WTC11 (cell line): ENCODE measurements at regions not wholly inside any gene's neighbourhood (a gene's known extent, or its start where the extent isn't known, plus 50 kb on each side); places are given as distances from the start of the nearest gene placed in this dataset.

Experiments
- ATAC-seq: fragments of 200-7000 bp; cut with Tn5 transposase; 2 replicates; pipeline ENCODE4 v1.10.0; 2021; ENCODE audit warnings: mild to moderate bottlenecking, moderate library complexity
- CTCF ChIA-PET: fragments of 300-600 bp; sonication (Branson Sonifier 250); formaldehyde crosslinking; loops from one replicate; lab custom pipeline; 2021; ENCODE audit warnings: antibody characterized with exemption; lab: Charles Lee
- POLR2A ChIA-PET: fragments of 350-600 bp; sonication (Branson Sonifier 250); formaldehyde crosslinking; loops from one replicate; lab custom pipeline; 2021; ENCODE audit warnings: antibody characterized with exemption; lab: Charles Lee
- DNase-seq: peaks from one replicate; pipeline ENCODE4 v3.0.0; 2021; ENCODE audit warnings: low spot score
- H3K27ac Mint-ChIP-seq: 2 replicates; pipeline ENCODE4 v1.8.0; 2021; ENCODE audit warnings: mixed read lengths
- H3K27me3 Mint-ChIP-seq: 2 replicates; pipeline ENCODE4 v1.8.0; 2021; ENCODE audit warnings: low read depth, mild to moderate bottlenecking, moderate library complexity, mixed read lengths
- H3K36me3 Mint-ChIP-seq: 2 replicates; pipeline ENCODE4 v1.8.0; 2021; ENCODE audit warnings: mixed read lengths
- H3K4me1 Mint-ChIP-seq: 2 replicates; pipeline ENCODE4 v1.8.0; 2022; ENCODE audit warnings: mixed read lengths
- H3K4me3 Mint-ChIP-seq: 2 replicates; pipeline ENCODE4 v1.8.0; 2021; ENCODE audit warnings: mild to moderate bottlenecking, moderate library complexity, mixed read lengths
- H3K9me3 Mint-ChIP-seq: 2 replicates; pipeline ENCODE4 v1.8.0; 2021; ENCODE audit warnings: mixed read lengths
- E2F1 ChIP-seq: sonication (generic); formaldehyde crosslinking; IDR thresholded peaks from 2 replicates; pipeline ENCODE4 v1.8.0; 2022; ENCODE audit warnings: mild to moderate bottlenecking, missing genetic modification reagents
- E2F4 ChIP-seq: sonication (generic); formaldehyde crosslinking; IDR thresholded peaks from 2 replicates; pipeline ENCODE4 v1.8.1; 2022; ENCODE audit warnings: low read depth, mild to moderate bottlenecking, moderate library complexity, missing genetic modification reagents, borderline replicate concordance
- E2F5 ChIP-seq: sonication (generic); formaldehyde crosslinking; IDR thresholded peaks from 2 replicates; pipeline ENCODE4 v1.8.1; 2022; ENCODE audit warnings: mild to moderate bottlenecking, moderate library complexity, missing genetic modification reagents
- ELF4 ChIP-seq: sonication (generic); formaldehyde crosslinking; IDR thresholded peaks from 2 replicates; pipeline ENCODE4 v1.8.1; 2022; ENCODE audit warnings: low read depth, mild to moderate bottlenecking, moderate library complexity, missing genetic modification reagents
- ESRRA ChIP-seq: sonication (generic); formaldehyde crosslinking; IDR thresholded peaks from 2 replicates; pipeline ENCODE4 v1.8.1; 2022; ENCODE audit warnings: mild to moderate bottlenecking, missing genetic modification reagents, borderline replicate concordance
- ETV6 ChIP-seq: sonication (generic); formaldehyde crosslinking; IDR thresholded peaks from 2 replicates; pipeline ENCODE4 v1.8.1; 2022; ENCODE audit warnings: mild to moderate bottlenecking, missing genetic modification reagents
- FOXK1 ChIP-seq: sonication (generic); formaldehyde crosslinking; IDR thresholded peaks from 2 replicates; pipeline ENCODE4 v1.8.0; 2022; ENCODE audit warnings: mild to moderate bottlenecking, moderate library complexity, missing genetic modification reagents
- FOXP1 ChIP-seq: sonication (generic); formaldehyde crosslinking; IDR thresholded peaks from 2 replicates; pipeline ENCODE4 v1.8.0; 2022; ENCODE audit warnings: missing genetic modification reagents, mild to moderate bottlenecking, moderate library complexity, borderline replicate concordance
- GABPB1 ChIP-seq: sonication (generic); formaldehyde crosslinking; IDR thresholded peaks from 2 replicates; pipeline ENCODE4 v1.8.1; 2023; ENCODE audit warnings: mild to moderate bottlenecking, missing genetic modification reagents
- JAZF1 ChIP-seq: fragments of 250-450 bp; sonication (Bioruptor Pico); IDR thresholded peaks from 2 replicates; pipeline ENCODE4 v1.9.0; 2021; ENCODE audit warnings: moderate library complexity, mild to moderate bottlenecking, inconsistent platforms
- NFYB ChIP-seq: sonication (generic); formaldehyde crosslinking; conservative IDR thresholded peaks from 2 replicates; pipeline ENCODE4 v1.8.0; 2022; ENCODE audit warnings: low read depth, missing genetic modification reagents
- NR1H2 ChIP-seq: sonication (generic); formaldehyde crosslinking; IDR thresholded peaks from 2 replicates; pipeline ENCODE4 v1.9.0; 2021; ENCODE audit warnings: mild to moderate bottlenecking, moderate library complexity, missing genetic modification reagents
- TCF7 ChIP-seq: sonication (generic); formaldehyde crosslinking; IDR thresholded peaks from 2 replicates; pipeline ENCODE4 v1.8.0; 2022; ENCODE audit warnings: mild to moderate bottlenecking, low read depth, missing genetic modification reagents, moderate library complexity
- ZMAT4 ChIP-seq: fragments of 250-450 bp; sonication (Bioruptor Pico); IDR thresholded peaks from 2 replicates; pipeline ENCODE4 v1.9.0; 2021; ENCODE audit warnings: mild to moderate bottlenecking
- ZNF219 ChIP-seq: sonication (generic); formaldehyde crosslinking; IDR thresholded peaks from 2 replicates; pipeline ENCODE4 v1.8.0; 2023; ENCODE audit warnings: missing genetic modification reagents, mild to moderate bottlenecking, borderline replicate concordance
- ZNF232 ChIP-seq: sonication (generic); formaldehyde crosslinking; IDR thresholded peaks from 2 replicates; pipeline ENCODE4 v1.8.0; 2022; ENCODE audit warnings: mild to moderate bottlenecking, missing genetic modification reagents
- ZNF396 ChIP-seq: fragments of 250-450 bp; sonication (Bioruptor Pico); IDR thresholded peaks from 2 replicates; pipeline ENCODE4 v1.8.0; 2021; ENCODE audit warnings: mild to moderate bottlenecking, moderate library complexity, borderline replicate concordance
- ZNF423 ChIP-seq: fragments of 250-450 bp; sonication (Bioruptor Pico); IDR thresholded peaks from 2 replicates; pipeline ENCODE4 v2.1.2; 2022; ENCODE audit warnings: mild to moderate bottlenecking, moderate library complexity
- TF ChIP-seq, protein P1 (sequence below): fragments of 250-450 bp; sonication (Bioruptor Pico); conservative IDR thresholded peaks from 2 replicates; pipeline ENCODE4 v1.9.0; 2021; ENCODE audit warnings: mild to moderate bottlenecking
- TF ChIP-seq, protein P2 (sequence below): sonication (generic); formaldehyde crosslinking; IDR thresholded peaks from 2 replicates; pipeline ENCODE4 v1.8.1; 2023; ENCODE audit warnings: mild to moderate bottlenecking, missing genetic modification reagents
- TF ChIP-seq, protein P3 (sequence below): sonication (generic); formaldehyde crosslinking; IDR thresholded peaks from 2 replicates; pipeline ENCODE4 v1.8.1; 2023; ENCODE audit warnings: mild to moderate bottlenecking, moderate library complexity, missing genetic modification reagents

DNA sequence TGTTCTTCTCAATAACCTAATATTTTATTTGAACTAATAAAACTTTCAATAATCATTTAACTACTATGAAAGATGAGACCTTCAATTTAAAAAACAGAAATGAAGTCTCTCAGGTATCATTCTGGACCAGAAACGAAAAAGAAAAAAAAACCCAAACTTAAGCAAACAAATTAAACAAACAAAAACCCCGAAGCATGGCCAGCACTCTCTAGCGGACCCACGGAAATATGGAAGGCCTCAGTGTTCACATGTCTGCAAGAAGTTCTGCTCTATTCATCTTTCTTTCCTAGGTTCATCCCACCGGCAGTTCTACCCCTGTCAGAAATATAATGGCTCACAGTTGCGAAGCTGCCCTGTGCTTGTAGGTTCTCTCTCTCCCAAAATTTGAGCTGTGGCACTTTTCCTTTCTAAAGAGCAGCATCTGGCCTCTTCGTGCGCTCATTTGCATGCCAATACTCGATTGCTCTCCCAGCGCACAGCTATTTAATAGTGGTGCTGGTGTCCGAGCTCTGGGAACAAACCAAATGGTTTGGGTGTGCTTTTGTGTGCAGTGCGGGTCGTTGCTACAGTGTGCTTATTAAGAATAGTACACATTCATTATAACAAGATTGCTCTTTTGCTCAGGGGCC, 129.0 kb upstream of the ZEB2 start:
- peak; percentile 87 for ATAC-seq
- no peaks in the 10 kb centered on the region for H3K36me3 Mint-ChIP-seq
- peak overlapping the region; percentile 27 for H3K4me3 Mint-ChIP-seq
- no peaks in the 10 kb centered on the region for H3K27me3 Mint-ChIP-seq
- no peaks in the 10 kb centered on the region for H3K9me3 Mint-ChIP-seq
- TF ChIP-seq ZNF396 (no peak), NFYB (CRISPR knock-in tag) (no peak)
- DNase-seq, result peak; percentile 24
- POLR2A ChIA-PET, result interaction anchor here (0.5 to 0.7 kb wide), 2 partner anchors 11 to 56 kb away, joined by 3 read pairs; no protein-coding TSS in a partner anchor
- CTCF ChIA-PET, result interaction anchor here (1.0 kb wide), 1 partner anchor 200 kb away, joined by 3 read pairs; no protein-coding TSS in a partner anchor
- peaks cover 28% of the 10 kb centered on the region for H3K4me1 Mint-ChIP-seq
- peak overlapping the region; percentile 45 for H3K27ac Mint-ChIP-seq

DNA sequence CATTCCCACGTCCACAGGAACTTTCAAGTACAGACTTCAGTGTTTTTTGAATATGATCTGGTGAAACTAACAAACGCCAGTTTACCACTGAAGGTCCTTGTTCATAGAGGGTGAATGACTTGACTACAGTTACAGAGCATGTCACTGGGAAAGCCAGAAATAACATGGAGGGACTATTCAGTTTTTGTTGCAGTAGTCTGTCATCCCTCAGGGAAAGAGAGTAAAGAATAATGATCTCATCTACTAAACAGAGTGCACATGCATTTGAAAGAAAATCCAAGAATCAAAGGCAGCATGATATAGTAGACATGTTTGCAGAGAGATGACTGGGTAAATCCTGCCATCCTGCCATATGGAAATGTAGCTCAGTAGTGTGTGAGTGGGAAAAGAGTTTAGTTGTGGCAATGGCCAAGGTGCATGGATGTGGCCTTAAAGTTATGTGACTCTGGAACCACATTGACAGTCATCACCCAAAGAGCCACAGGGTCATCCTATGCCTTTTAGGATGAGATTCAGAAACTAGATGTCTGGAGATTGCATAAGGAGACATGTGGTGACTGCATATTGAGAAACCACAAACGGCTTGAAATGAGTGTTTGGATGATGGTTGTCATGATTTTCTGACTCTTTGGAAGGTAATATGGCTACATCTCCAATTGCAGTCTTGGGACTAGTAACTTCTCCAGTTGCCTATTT, 125.3 kb upstream of the ZEB2 start:
- TF ChIP-seq ZNF219 (CRISPR knock-in tag) (no peak), ZMAT4 (CRISPR knock-in tag) (no peak), ZNF396 (no peak), ELF4 (no peak), E2F4 (no peak), JAZF1 (CRISPR knock-in tag) (no peak), NR1H2 (CRISPR knock-in tag) (no peak), ETV6 (no peak), ESRRA (CRISPR knock-in tag) (no peak), FOXP1 (CRISPR knock-in tag) (no peak), FOXK1 (no peak), E2F5 (no peak), GABPB1 (no peak), E2F1 (CRISPR knock-in tag) (no peak), TCF7 (CRISPR knock-in tag) (no peak), ZNF423 (CRISPR knock-in tag) (no peak), ZNF232 (CRISPR knock-in tag) (no peak)
- TF ChIP-seq, protein P1, sequence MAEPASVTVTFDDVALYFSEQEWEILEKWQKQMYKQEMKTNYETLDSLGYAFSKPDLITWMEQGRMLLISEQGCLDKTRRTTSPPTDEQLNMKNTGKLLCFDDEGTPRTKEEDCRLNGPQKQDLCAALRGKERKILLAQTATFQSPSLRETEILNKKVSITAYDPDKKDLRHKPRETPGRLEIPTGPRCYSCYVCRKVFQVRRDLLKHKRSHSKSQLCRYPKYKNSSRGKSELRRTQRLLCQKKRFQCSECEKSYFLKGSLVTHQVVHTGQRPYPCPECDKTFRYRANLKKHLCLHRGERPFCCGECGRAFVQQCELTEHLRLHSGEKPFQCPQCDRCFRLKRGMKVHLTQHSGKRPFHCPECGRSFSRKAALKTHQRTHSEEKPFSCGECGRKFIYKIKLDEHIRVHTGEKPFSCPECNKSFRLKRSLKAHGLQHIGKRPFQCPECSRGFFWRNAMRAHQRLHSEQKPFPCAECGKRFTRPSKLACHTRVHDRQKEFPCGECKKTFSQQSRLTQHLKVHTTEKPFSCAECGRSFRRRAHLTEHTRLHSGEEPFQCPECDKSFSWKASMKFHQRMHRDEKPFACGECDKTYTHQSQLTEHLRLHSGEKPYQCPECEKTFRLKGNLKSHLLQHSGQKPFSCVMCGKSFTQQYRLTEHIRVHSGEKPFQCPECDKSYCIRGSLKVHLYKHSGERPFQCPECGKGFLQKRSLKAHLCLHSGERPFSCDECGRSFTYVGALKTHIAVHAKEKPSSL (CRISPR knock-in tag), result no peak
- TF ChIP-seq, protein P2, sequence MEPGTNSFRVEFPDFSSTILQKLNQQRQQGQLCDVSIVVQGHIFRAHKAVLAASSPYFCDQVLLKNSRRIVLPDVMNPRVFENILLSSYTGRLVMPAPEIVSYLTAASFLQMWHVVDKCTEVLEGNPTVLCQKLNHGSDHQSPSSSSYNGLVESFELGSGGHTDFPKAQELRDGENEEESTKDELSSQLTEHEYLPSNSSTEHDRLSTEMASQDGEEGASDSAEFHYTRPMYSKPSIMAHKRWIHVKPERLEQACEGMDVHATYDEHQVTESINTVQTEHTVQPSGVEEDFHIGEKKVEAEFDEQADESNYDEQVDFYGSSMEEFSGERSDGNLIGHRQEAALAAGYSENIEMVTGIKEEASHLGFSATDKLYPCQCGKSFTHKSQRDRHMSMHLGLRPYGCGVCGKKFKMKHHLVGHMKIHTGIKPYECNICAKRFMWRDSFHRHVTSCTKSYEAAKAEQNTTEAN (CRISPR knock-in tag), result no peak
- TF ChIP-seq, protein P3, sequence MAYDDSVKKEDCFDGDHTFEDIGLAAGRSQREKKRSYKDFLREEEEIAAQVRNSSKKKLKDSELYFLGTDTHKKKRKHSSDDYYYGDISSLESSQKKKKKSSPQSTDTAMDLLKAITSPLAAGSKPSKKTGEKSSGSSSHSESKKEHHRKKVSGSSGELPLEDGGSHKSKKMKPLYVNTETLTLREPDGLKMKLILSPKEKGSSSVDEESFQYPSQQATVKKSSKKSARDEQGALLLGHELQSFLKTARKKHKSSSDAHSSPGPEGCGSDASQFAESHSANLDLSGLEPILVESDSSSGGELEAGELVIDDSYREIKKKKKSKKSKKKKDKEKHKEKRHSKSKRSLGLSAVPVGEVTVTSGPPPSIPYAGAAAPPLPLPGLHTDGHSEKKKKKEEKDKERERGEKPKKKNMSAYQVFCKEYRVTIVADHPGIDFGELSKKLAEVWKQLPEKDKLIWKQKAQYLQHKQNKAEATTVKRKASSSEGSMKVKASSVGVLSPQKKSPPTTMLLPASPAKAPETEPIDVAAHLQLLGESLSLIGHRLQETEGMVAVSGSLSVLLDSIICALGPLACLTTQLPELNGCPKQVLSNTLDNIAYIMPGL (CRISPR knock-in tag), result no peak
- Mint-ChIP-seq H3K27ac (no peak overlapping the region), H3K4me1 (peaks cover 41% of the 10 kb centered on the region), H3K9me3 (no peaks in the 10 kb centered on the region), H3K27me3 (no peaks in the 10 kb centered on the region), H3K4me3 (no peak overlapping the region), H3K36me3 (no peaks in the 10 kb centered on the region)
- ATAC-seq, result no peak
- no peak for DNase-seq
- ChIA-PET CTCF (no interaction called here), POLR2A (no interaction called here)
